Loucy (cell line): ENCODE measurements at regions not wholly inside any gene's neighbourhood (a gene's known extent, or its start where the extent isn't known, plus 50 kb on each side); places are given as distances from the start of the nearest gene placed in this dataset.

Experiments used
- CTCF ChIP-seq: fragments of 200-600 bp; sonication (generic); conservative IDR thresholded peaks from 2 replicates; pipeline ENCODE4 v1.5.1; 2014; ENCODE audit warnings: mild to moderate bottlenecking, antibody characterized with exemption, low read length
- EZH2phosphoT487 ChIP-seq: fragments of 200-600 bp; IDR thresholded peaks from 2 replicates; pipeline ENCODE4 v1.6.1; 2018; ENCODE audit warnings: antibody characterized with exemption, mild to moderate bottlenecking, moderate library complexity, borderline replicate concordance

DNA sequence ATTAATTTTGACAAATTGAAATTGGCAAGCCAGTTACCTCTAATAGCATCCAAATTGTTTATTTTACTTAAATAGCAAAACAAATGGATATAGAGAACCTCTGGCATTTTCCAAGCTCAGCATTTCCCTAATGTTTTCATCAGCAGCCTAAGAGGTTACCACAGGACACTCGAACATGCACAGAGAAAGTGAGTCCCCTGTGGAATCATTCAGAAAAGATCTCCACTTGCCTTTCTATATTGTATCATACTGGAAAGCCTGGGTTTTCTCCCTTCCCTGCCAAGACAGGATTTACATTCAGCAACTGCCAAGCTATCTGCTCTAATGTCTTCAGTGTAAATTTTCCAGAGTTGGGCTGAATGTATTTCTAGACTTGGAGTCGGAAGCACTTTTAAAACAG is 188.9 kb downstream of the KCTD12 start:
- TF ChIP-seq CTCF (no peak), EZH2phosphoT487 (no peak)
